NCI-H2227 (cell line): ENCODE measurements at regions not wholly inside any gene's neighbourhood (a gene's known extent, or its start where the extent isn't known, plus 50 kb on each side); places are given as distances from the start of the nearest gene placed in this dataset.

Experiments used
- DNase-seq: peaks from one replicate; lab custom pipeline; 2025; ENCODE audit not compliant: unreplicated experiment; lab: John Stamatoyannopoulos, UW

GRCh38 chr1:228968891-228969606, 233.8 kb downstream of the RHOU start:
- DNase-seq: no peak

GRCh38 chr1:228969953-228970800, 234.9 kb downstream of the RHOU start:
- DNase-seq: no peak

GRCh38 chr1:228972576-228972975, 237.3 kb downstream of the RHOU start:
- no peak for DNase-seq

- DNase-seq: no peak
Observed at GRCh38 chr1:228974273-228974672, 239.0 kb downstream of the RHOU start.

DNA sequence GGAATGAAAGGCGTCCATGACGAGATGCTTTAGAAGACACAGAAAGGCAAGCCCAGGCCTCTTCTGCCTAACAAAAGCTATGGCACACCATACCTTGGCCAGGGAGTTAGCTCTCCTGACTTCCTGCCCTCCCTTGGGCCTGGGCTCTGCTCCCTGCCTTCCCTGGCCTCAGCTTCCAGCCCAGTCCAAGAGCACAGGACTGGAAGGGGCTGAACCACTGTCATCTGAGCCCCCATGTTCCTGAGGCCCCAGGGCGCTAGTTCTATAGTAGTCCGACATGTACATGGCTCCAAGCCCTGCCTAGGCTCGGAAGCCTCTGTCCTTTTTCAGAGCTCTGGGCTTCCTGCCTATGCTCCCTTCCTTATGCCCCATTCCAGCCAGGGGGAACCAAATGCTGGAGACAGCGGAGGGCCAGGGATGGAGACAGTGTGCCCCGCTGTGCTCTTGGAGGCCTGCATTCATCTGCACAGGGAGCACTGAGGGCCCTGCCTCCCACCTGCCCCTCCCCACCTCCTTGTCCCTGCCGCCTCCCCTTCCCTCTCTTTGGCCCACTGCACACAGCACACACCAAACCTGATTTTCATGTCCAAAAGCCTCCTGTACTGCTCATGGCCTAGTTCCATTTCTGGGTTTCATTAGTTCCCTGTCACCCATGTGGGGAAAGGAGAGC, 240.1 kb downstream of the RHOU start:
- no peak for DNase-seq

DNA sequence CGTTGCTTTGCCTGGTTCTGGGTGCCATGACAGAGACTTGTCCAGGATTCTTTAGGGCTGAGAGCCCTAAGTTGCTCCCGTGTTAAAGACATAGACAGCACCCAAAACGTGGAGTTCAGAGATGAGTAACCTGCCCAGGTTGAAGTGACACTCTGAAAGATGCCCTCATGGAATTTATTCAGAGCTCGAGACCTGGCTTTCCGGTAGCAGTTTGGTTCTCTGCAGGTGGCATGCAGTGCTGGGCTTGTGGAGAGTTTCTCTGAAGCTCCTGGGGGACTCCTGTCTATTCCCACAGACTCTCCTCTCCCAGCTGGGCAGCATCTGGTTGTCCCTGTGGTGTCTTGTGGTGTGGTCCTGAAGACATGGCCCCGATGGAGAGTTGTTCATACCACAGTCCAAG, 241.0 kb downstream of the RHOU start:
- no peak for DNase-seq

- DNase-seq: no peak
Observed at GRCh38 chr1:228977307-228977706, 242.0 kb downstream of the RHOU start.

DNA sequence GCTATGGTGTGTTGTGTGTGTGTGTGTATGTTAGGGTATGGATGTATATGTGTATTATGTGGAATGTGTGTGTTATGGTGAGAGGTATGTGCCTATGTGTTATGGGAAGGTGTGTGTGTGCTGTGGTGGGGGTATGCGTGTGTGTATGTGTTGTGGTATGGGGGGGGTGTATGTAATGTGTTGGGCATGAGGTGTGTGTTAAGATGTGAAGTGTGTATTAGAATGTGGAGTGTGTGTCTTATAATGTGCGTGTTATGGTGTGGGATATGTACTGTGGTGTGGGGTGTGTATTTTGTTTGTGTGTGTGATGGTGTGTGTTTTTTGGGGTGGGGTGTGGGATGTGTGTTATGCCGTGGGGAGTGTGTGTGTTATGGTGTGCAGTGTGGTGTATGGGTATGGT, 242.5 kb downstream of the RHOU start:
- DNase-seq: no peak

- no peak for DNase-seq
Observed at GRCh38 chr1:228978484-228979324, 243.4 kb downstream of the RHOU start.

DNA sequence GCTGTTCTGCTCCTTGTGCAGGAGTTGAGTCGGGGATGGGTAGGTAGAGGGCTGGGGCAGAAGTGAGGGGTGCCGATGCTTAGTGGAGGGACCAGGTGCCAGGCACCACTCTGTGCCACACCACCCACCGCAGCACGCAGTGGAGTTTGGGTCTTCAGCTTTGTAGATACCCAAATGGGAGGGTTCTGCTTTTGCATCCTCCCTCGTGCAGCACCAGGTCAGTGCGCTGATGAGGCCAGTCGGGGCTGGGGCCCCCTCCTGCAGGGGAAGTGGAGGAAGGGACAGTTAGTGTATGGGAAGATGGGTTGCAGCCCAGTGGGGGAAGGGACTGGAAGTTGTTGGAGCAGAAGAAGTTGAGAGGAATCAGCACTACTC, 244.0 kb downstream of the RHOU start:
- no peak for DNase-seq

DNA sequence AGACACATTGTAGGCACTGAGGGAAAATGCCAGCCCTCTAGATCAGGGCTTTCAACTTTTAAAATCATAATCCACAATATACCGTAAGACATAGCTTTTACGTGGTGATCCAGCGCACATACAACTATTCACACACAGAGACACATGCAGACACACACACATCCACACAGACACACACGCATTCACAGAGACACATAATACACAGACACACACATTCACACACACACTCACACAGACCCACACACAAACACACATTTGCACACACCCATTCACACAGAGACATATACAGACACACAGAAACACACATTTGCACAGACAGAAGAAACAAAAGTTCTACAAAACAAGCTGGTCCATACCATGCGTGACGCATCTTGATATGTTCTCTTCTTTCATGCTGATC, 244.5 kb downstream of the RHOU start:
- DNase-seq: no peak

GRCh38 chr1:228980232-228980937, 245.1 kb downstream of the RHOU start:
- no peak for DNase-seq

- DNase-seq: no peak
Observed at GRCh38 chr1:228982637-228983036, 247.4 kb downstream of the RHOU start.

GRCh38 chr1:228983231-228983660, 248.0 kb downstream of the RHOU start:
- DNase-seq: no peak

DNA sequence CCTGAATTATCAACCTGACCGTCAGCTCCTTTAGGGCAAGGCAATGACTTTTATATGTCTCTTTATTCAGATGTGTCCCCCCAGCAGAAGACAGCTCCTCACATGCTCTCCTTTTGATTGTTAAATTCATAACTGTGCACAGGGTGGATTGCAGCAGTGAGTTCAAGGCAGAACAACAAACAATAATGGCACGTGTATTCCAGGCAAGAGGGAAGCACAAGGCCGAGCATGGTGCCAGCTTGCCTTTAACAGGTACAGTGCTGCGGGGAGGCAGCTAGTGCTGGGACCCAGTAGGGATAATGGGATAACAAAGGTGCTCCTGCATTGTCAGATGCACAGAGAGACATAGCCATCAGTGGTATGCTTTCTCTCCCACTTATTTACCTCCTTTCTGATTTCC, 248.4 kb downstream of the RHOU start:
- no peak for DNase-seq

GRCh38 chr1:228984107-228984506, 248.8 kb downstream of the RHOU start:
- no peak for DNase-seq

- DNase-seq: no peak
Observed at GRCh38 chr1:228984646-228985631, 249.7 kb downstream of the RHOU start.

- DNase-seq: no peak
Observed at GRCh38 chr1:228985661-228986060, 250.4 kb downstream of the RHOU start.
